PC-3 (cell line): ENCODE measurements at regions not wholly inside any gene's neighbourhood (a gene's known extent, or its start where the extent isn't known, plus 50 kb on each side); places are given as distances from the start of the nearest gene placed in this dataset.

Experiments
- ATAC-seq: fragments of 200-7000 bp; cut with Tn5 transposase; 2 replicates; pipeline ENCODE4 v1.9.1; 2020; ENCODE audit warnings: mild to moderate bottlenecking, moderate library complexity
- BruUV-seq: library from RNA; stranded (reverse); fragments of 400-500 nt; replicated peaks from 2 replicates; lab custom pipeline; 2021; lab: Mats Ljungman, UMichigan
- CTCF ChIA-PET: fragments of 300-600 bp; sonication (Branson Sonifier 250); formaldehyde crosslinking; loops from one replicate; lab custom pipeline; 2022; ENCODE audit warnings: antibody characterized with exemption; lab: Charles Lee
- POLR2A ChIA-PET: fragments of 300-600 bp; sonication (Branson Sonifier 250); formaldehyde crosslinking; loops from one replicate; lab custom pipeline; 2022; ENCODE audit warnings: antibody characterized with exemption; ENCODE audit not compliant: unreplicated experiment; lab: Charles Lee
- DNase-seq: peaks from one replicate; pipeline ENCODE4 v3.0.0-alpha.2; 2015
- H2AFZ ChIP-seq: fragments of 300-600 bp; sonication (generic); 2 replicates; pipeline ENCODE4 v1.6.0; 2016; ENCODE audit warnings: antibody characterized with exemption, low read length
- H3F3A ChIP-seq: fragments of 300-600 bp; sonication (generic); one replicate; pipeline ENCODE4 v1.6.0; 2017; ENCODE audit warnings: antibody characterized with exemption, low read length, control low read depth, mild to moderate bottlenecking; ENCODE audit not compliant: unreplicated experiment
- H3K27ac ChIP-seq: fragments of 300-600 bp; sonication (generic); 2 replicates; pipeline ENCODE4 v1.5.1; 2016; ENCODE audit warnings: mild to moderate bottlenecking, low read length
- H3K27me3 ChIP-seq: fragments of 300-600 bp; sonication (generic); 2 replicates; pipeline ENCODE4 v1.6.1; 2016; ENCODE audit warnings: low read length, mixed read lengths
- H3K36me3 ChIP-seq: fragments of 300-600 bp; sonication (generic); 2 replicates; pipeline ENCODE4 v1.6.1; 2016; ENCODE audit warnings: low read depth, mixed run types, low read length, mixed read lengths
- H3K4me1 ChIP-seq: fragments of 300-600 bp; sonication (generic); 2 replicates; pipeline ENCODE4 v1.5.1; 2016; ENCODE audit warnings: low read length; ENCODE audit not compliant: insufficient read depth
- H3K4me2 ChIP-seq: fragments of 300-600 bp; sonication (generic); 2 replicates; pipeline ENCODE4 v1.6.0; 2016; ENCODE audit warnings: low read length
- H3K4me3 ChIP-seq: fragments of 300-600 bp; sonication (generic); 2 replicates; pipeline ENCODE4 v1.5.1; 2016; ENCODE audit warnings: mild to moderate bottlenecking, low read length, mixed read lengths
- H3K79me2 ChIP-seq: fragments of 300-600 bp; sonication (generic); 2 replicates; pipeline ENCODE4 v1.6.1; 2017; ENCODE audit warnings: low read length, mixed read lengths
- H3K9ac ChIP-seq: fragments of 300-600 bp; sonication (generic); 2 replicates; pipeline ENCODE4 v1.6.0; 2016; ENCODE audit warnings: mild to moderate bottlenecking, low read length
- H3K9me2 ChIP-seq: fragments of 300-600 bp; sonication (generic); replicated peaks from 2 replicates; pipeline ENCODE4 v1.6.1; 2016; ENCODE audit warnings: mixed run types, low read length, mixed read lengths
- H3K9me3 ChIP-seq: fragments of 300-600 bp; sonication (generic); 2 replicates; pipeline ENCODE4 v1.6.1; 2016; ENCODE audit warnings: low read length, mixed read lengths
- H4K20me1 ChIP-seq: fragments of 300-600 bp; sonication (generic); 2 replicates; pipeline ENCODE4 v1.6.1; 2016; ENCODE audit warnings: low read length, mixed read lengths
- EZH2 ChIP-seq: fragments of 300-600 bp; sonication (generic); IDR thresholded peaks from one replicate; pipeline ENCODE4 v1.6.1; 2017; ENCODE audit warnings: antibody characterized with exemption, mild to moderate bottlenecking, low read length; ENCODE audit not compliant: unreplicated experiment
- EZH2phosphoT487 ChIP-seq: fragments of 300-600 bp; sonication (generic); IDR thresholded peaks from 2 replicates; pipeline ENCODE4 v1.6.1; 2018; ENCODE audit warnings: mild to moderate bottlenecking, antibody characterized with exemption, low read length, borderline replicate concordance
- intact Hi-C: fragments of 100-400 bp; cut with micrococcal nuclease; formaldehyde crosslinking; loops from 2 replicates; pipeline ENCODE4 v1.9.0; 2023
- TF ChIP-seq, protein P1 (sequence below): fragments of 300-600 bp; sonication (generic); conservative IDR thresholded peaks from 2 replicates; pipeline ENCODE4 v1.5.1; 2017; ENCODE audit warnings: antibody characterized with exemption, low read depth, mild to moderate bottlenecking, low read length

DNA sequence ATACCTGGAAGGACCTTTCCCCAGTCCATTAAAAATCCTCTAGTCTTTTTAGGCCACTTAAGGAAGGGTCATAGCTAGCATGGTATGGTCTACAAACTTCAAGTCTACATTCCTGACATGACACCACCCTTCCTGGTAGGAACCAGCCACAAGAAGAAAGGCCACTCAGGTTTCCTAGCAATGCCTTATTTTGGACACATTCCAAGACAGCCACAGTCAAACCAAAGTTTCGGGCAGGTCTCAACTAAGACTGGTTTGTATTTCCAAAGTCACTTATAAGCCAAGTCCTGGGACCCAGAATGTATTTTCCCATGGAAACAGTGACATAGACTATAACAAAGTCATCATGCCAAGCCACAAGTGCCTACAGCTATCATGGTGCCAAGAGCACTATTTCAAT, 50.6 kb upstream of the SLC44A3 start:
- H3K4me2 ChIP-seq: no peak overlapping the region
- intact Hi-C loops: no loop called here
- H3K79me2 ChIP-seq: no peaks in the 10 kb centered on the region
- no peaks in the 10 kb centered on the region for H3K36me3 ChIP-seq
- H3F3A ChIP-seq: no peaks in the 10 kb centered on the region
- no peak overlapping the region for H3K27ac ChIP-seq
- POLR2A ChIA-PET: no interaction called here
- TF ChIP-seq EZH2 (no peak), EZH2phosphoT487 (no peak)
- TF ChIP-seq, protein P1, sequence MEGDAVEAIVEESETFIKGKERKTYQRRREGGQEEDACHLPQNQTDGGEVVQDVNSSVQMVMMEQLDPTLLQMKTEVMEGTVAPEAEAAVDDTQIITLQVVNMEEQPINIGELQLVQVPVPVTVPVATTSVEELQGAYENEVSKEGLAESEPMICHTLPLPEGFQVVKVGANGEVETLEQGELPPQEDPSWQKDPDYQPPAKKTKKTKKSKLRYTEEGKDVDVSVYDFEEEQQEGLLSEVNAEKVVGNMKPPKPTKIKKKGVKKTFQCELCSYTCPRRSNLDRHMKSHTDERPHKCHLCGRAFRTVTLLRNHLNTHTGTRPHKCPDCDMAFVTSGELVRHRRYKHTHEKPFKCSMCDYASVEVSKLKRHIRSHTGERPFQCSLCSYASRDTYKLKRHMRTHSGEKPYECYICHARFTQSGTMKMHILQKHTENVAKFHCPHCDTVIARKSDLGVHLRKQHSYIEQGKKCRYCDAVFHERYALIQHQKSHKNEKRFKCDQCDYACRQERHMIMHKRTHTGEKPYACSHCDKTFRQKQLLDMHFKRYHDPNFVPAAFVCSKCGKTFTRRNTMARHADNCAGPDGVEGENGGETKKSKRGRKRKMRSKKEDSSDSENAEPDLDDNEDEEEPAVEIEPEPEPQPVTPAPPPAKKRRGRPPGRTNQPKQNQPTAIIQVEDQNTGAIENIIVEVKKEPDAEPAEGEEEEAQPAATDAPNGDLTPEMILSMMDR: no peak
- ATAC-seq: no peak
- no peaks in the 10 kb centered on the region for H3K27me3 ChIP-seq
- CTCF ChIA-PET: interaction anchor here (0.6 kb wide), 1 partner anchor 31 kb away, joined by 3 read pairs; no protein-coding TSS in a partner anchor
- no TSS peak for BruUV-seq
- H3K4me3 ChIP-seq: no peak overlapping the region
- DNase-seq: no peak
- H3K4me1 ChIP-seq: peaks cover 17% of the 10 kb centered on the region; the same call in 1 of the 2 replicates
- no peak overlapping the region for H3K9ac ChIP-seq
- no peaks in the 10 kb centered on the region for H3K9me3 ChIP-seq
- H2AFZ ChIP-seq: no peak overlapping the region
- H4K20me1 ChIP-seq: no peaks in the 10 kb centered on the region
- no peaks in the 10 kb centered on the region for H3K9me2 ChIP-seq

DNA sequence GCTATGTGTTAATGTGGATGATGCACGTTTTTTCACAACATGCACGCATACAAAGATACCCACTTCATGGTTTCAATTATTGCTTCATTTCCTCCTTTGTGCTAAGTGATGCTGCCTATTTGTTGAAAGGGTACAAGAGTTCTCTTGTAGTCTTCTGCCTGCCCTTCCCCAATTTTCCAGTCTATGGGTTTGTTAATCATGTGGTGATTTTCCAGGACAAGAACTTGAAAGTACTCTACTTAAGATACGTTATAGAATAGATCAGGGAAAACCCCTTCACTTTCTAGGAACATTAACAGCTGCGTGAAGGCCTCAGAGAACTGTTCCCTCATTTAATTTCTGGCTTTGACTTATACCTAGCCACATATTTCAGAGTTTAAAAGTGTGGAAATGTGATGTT, 52.1 kb upstream of the SLC44A3 start:
- no peaks in the 10 kb centered on the region for H3K9me2 ChIP-seq
- no peak overlapping the region for H3K27ac ChIP-seq
- H3K36me3 ChIP-seq: no peaks in the 10 kb centered on the region
- no peaks in the 10 kb centered on the region for H3K9me3 ChIP-seq
- DNase-seq (no peak), ATAC-seq (no peak)
- no peaks in the 10 kb centered on the region for H4K20me1 ChIP-seq
- CTCF ChIA-PET: no interaction called here
- intact Hi-C loops: no loop called here
- no peak overlapping the region for H3K4me3 ChIP-seq
- H3K4me1 ChIP-seq: 0 out of 2 replicates have a peak, but pooled peaks cover 6% of the 10 kb centered on the region
- H2AFZ ChIP-seq: no peak overlapping the region
- H3F3A ChIP-seq: no peaks in the 10 kb centered on the region
- no peak overlapping the region for H3K9ac ChIP-seq
- no TSS peak for BruUV-seq
- TF ChIP-seq EZH2phosphoT487: no peak
- TF ChIP-seq EZH2: no peak
- TF ChIP-seq, protein P1: no peak
- no peaks in the 10 kb centered on the region for H3K27me3 ChIP-seq
- no peak overlapping the region for H3K4me2 ChIP-seq
- no peaks in the 10 kb centered on the region for H3K79me2 ChIP-seq
- POLR2A ChIA-PET: no interaction called here

DNA sequence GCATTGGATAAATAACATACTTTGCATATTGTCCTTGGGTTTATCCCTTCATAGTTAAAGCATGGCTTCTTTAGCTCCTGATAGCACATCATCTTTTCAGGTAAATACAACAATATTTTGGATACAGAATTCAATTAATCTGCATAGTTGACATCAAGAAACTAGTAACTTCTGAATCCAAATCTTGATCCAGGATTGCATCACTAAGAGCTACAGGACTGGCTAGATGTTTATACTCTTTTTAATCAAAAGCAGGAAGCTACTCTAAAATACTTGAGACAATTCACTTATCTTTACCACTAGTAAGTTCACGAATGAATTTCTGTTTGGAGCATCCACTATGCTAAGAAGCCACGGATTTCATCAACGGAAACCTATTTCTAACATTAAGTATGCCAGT, 54.2 kb upstream of the SLC44A3 start:
- Histone ChIP-seq H3K27me3 (no peaks in the 10 kb centered on the region), H3K9me3 (no peaks in the 10 kb centered on the region), H3F3A (no peaks in the 10 kb centered on the region), H3K4me2 (no peak overlapping the region), H3K79me2 (no peaks in the 10 kb centered on the region), H3K9ac (no peak overlapping the region), H2AFZ (no peak overlapping the region), H3K4me3 (no peak overlapping the region), H3K4me1 (no peaks in the 10 kb centered on the region), H3K36me3 (no peaks in the 10 kb centered on the region), H3K9me2 (no peaks in the 10 kb centered on the region), H3K27ac (no peak overlapping the region), H4K20me1 (no peaks in the 10 kb centered on the region)
- no peak for TF ChIP-seq EZH2
- TF ChIP-seq EZH2phosphoT487: no peak
- TF ChIP-seq, protein P1: no peak
- CTCF ChIA-PET: no interaction called here
- intact Hi-C loops: no loop called here
- POLR2A ChIA-PET: no interaction called here
- no peak for DNase-seq
- ATAC-seq: no peak
- no TSS peak for BruUV-seq
